ENCODE measurements at regions not wholly inside any gene's neighbourhood (a gene's known extent, or its start where the extent isn't known, plus 50 kb on each side); places are given as distances from the start of the nearest gene placed in this dataset.

- POLR2A ChIA-PET, result no interaction called here
- ATAC-seq (no peak), DNase-seq (ENCODE audit: low read depth, low spot score) (no peak)
- RAD21 ChIA-PET (ENCODE audit: low non-redundant PET in 1 of 2, low total read pairs in 2 of 2, uncharacterized antibody in 2 of 2, unreplicated experiment in 2 of 2), result no interaction called here
- no peaks in the 10 kb centered on the region for H3K79me2 ChIP-seq (ENCODE audit: insufficient read depth, low read length)
- H4K20me1 ChIP-seq (ENCODE audit: insufficient read depth), result no peaks in the 10 kb centered on the region
- H3K36me3 ChIP-seq (ENCODE audit: control insufficient read depth in 1 of 2, insufficient read depth in 2 of 2, low read length in 2 of 2), result no peaks in the 10 kb centered on the region
- no peak overlapping the region for H3K4me2 ChIP-seq (ENCODE audit: low read length)
- no peak overlapping the region for H2AFZ ChIP-seq (ENCODE audit: low read depth, low read length, poor library complexity, severe bottlenecking)
- TF ChIP-seq ZNF274 (IDR thresholded peaks at IDR 0.05; ENCODE audit: low read depth, low read length), result no peak
- TF ChIP-seq POLR2A (IDR thresholded peaks at IDR 0.05; ENCODE audit: borderline replicate concordance, extremely low read depth, insufficient read depth, insufficient read length), result no peak
- TF ChIP-seq ATF3 (IDR thresholded peaks at IDR 0.05), result no peak
- no peak for TF ChIP-seq REST (IDR thresholded peaks at IDR 0.05; ENCODE audit: low read depth)
- TF ChIP-seq EGR1 (IDR thresholded peaks at IDR 0.05; ENCODE audit: low read depth), result no peak
- no peak for TF ChIP-seq TCF7L2 (IDR thresholded peaks at IDR 0.05; ENCODE audit: borderline replicate concordance, extremely low read depth, insufficient read depth, insufficient read length)
- no peak for TF ChIP-seq SRF (IDR thresholded peaks at IDR 0.05; ENCODE audit: low read depth)
- no peak for TF ChIP-seq ELF1 (IDR thresholded peaks at IDR 0.05; ENCODE audit: borderline replicate concordance, low read depth)
- no peak overlapping the region for H3K27ac ChIP-seq (ENCODE audit: low read depth, low read length)
- CTCF ChIA-PET, result no interaction called here
- no peaks in the 10 kb centered on the region for H3K27me3 ChIP-seq (ENCODE audit: insufficient read depth, low read length)
- H3K9ac ChIP-seq (ENCODE audit: low read length), result no peak overlapping the region
- intact Hi-C loops (cut with micrococcal nuclease), result no loop called here
- peaks cover 8 to 10% of the 10 kb centered on the region in 2 experiments; a peak in 2 of 4 replicates for H3K9me3 ChIP-seq (ENCODE audit: control insufficient read depth in 1 of 2, insufficient read depth in 1 of 2, low read depth in 1 of 2, low read length in 2 of 2)
- no peak overlapping the region for H3K4me3 ChIP-seq (replicated peaks in 1 of 2; ENCODE audit: low read depth in 1 of 2, low read length in 2 of 2)
- no peaks in the 10 kb centered on the region for H3K9me2 ChIP-seq (ENCODE audit: insufficient read depth)
- H3K4me1 ChIP-seq (ENCODE audit: control insufficient read depth in 1 of 2, insufficient read depth in 2 of 2, low read length in 2 of 2), result no peaks in the 10 kb centered on the region
- BruUV-seq (replicated peaks), result no TSS peak
Measured at GRCh38 chr3:120536642-120537041, 59.5 kb upstream of the NDUFB4 start.

Data from HCT116 (cell line).